GM12878 (cell line): ENCODE measurements at regions not wholly inside any gene's neighbourhood (a gene's known extent, or its start where the extent isn't known, plus 50 kb on each side); places are given as distances from the start of the nearest gene placed in this dataset.

Experiments
- ATAC-seq: fragments of 200-7000 bp; cut with Tn5 transposase; 3 replicates; pipeline ENCODE4 v1.9.1; 2020; ENCODE audit warnings: mild to moderate bottlenecking, moderate library complexity
- BruUV-seq: library from RNA; stranded (reverse); fragments of 400-500 nt; replicated peaks from 2 replicates; lab custom pipeline; 2021; lab: Mats Ljungman, UMichigan
- CTCF ChIA-PET: fragments of 300-600 bp; sonication (Branson Sonifier 250); formaldehyde crosslinking; extraction: SDS; loops from one replicate; lab custom pipeline; 2021; ENCODE audit warnings: inconsistent platforms; lab: Yijun Ruan, JAX
- POLR2A ChIA-PET: fragments of 350-600 bp; formaldehyde crosslinking; extraction: SDS; loops from one replicate; lab custom pipeline; 2021; ENCODE audit warnings: inconsistent platforms; lab: Charles Lee
- RAD21 ChIA-PET: fragments of 300-600 bp; sonication (Branson Sonifier 250); formaldehyde crosslinking; loops from one replicate; lab custom pipeline; 2023; ENCODE audit warnings: antibody characterized with exemption; ENCODE audit not compliant: unreplicated experiment; lab: Charles Lee
- SMC1A ChIA-PET: fragments of 300-600 bp; sonication (Branson Sonifier 250); formaldehyde crosslinking; loops from one replicate; lab custom pipeline; 2023; ENCODE audit not compliant: unreplicated experiment, uncharacterized antibody; lab: Charles Lee
- DNase-seq: peaks from one replicate; pipeline ENCODE4 v3.0.0-alpha.2; 2011; ENCODE audit warnings: low read depth, low spot score
- FAIRE-seq: peaks from 3 replicates; lab custom pipeline; 2011; peaks lifted over from hg19 to GRCh38; lab: Jason Lieb, UNC
- H2AFZ ChIP-seq: 2 replicates; pipeline ENCODE4 v1.6.0; 2011; ENCODE audit warnings: low read depth, low read length, control low read depth; ENCODE audit not compliant: control insufficient read depth
- H3K27ac ChIP-seq: 2 replicates; pipeline ENCODE4 v1.5.1; 2011; ENCODE audit warnings: control low read depth; ENCODE audit not compliant: control insufficient read depth, insufficient read depth
- H3K27me3 ChIP-seq, 2 experiments: replicated peaks in 1 of 2; 2 replicates each; pipeline versions ENCODE4 v1.6.0 to v1.6.1; 2011; ENCODE audit warnings: low read length in 1 of 2; ENCODE audit not compliant: control insufficient read depth in 2 of 2, insufficient read depth in 2 of 2
- H3K36me3 ChIP-seq, 2 experiments: 2 replicates each; pipeline ENCODE4 v1.5.1; 2011; ENCODE audit warnings: low read length in 1 of 2; ENCODE audit not compliant: control insufficient read depth in 2 of 2, insufficient read depth in 2 of 2
- H3K4me1 ChIP-seq: 2 replicates; pipeline ENCODE4 v1.6.1; 2011; ENCODE audit warnings: mild to moderate bottlenecking, low read length, moderate library complexity, mixed read lengths; ENCODE audit not compliant: control insufficient read depth, insufficient read depth
- H3K4me2 ChIP-seq: 2 replicates; pipeline ENCODE4 v1.6.0; 2011; ENCODE audit warnings: control low read depth; ENCODE audit not compliant: control insufficient read depth, insufficient read depth
- H3K4me3 ChIP-seq: fragments of 200-600 bp; sonication (generic); 2 replicates; pipeline ENCODE4 v1.5.1; 2016
- H3K79me2 ChIP-seq: 2 replicates; pipeline ENCODE4 v1.6.0; 2011; ENCODE audit warnings: low read length; ENCODE audit not compliant: control insufficient read depth, insufficient read depth
- H3K9ac ChIP-seq: 2 replicates; pipeline ENCODE4 v1.8.0; 2011; ENCODE audit warnings: low read length, control low read depth, mixed read lengths; ENCODE audit not compliant: control insufficient read depth, insufficient read depth
- H3K9me3 ChIP-seq: replicated peaks from 3 replicates; pipeline ENCODE4 v1.5.1; 2011; ENCODE audit warnings: mild to moderate bottlenecking, low read length; ENCODE audit not compliant: control insufficient read depth, insufficient read depth
- H4K20me1 ChIP-seq: 2 replicates; pipeline ENCODE4 v1.6.0; 2011; ENCODE audit not compliant: control insufficient read depth, insufficient read depth
- ATF7 ChIP-seq: fragments of 450-650 bp; IDR thresholded peaks from 2 replicates; pipeline ENCODE4 v1.6.1; 2016; ENCODE audit warnings: low read depth, mild to moderate bottlenecking
- BHLHE40 ChIP-seq, 2 experiments: fragments of 450-650 bp in 1 of 2; IDR thresholded peaks; 2 replicates each; pipeline ENCODE4 v1.6.1; 2011 to 2017; ENCODE audit warnings: low read depth in 2 of 2, borderline replicate concordance in 1 of 2, improper control_type of control experiment in 1 of 2, low read length in 1 of 2, mild to moderate bottlenecking in 1 of 2
- CEBPB ChIP-seq, 2 experiments: fragments of 150-350 bp in 1 of 2; IDR thresholded peaks; 2 replicates each; pipeline ENCODE4 v1.6.1; 2012 to 2014; ENCODE audit warnings: low read depth in 2 of 2, low read length in 2 of 2, borderline replicate concordance in 1 of 2, inconsistent platforms in 1 of 2
- EGR1 ChIP-seq, 2 experiments: IDR thresholded peaks; 1 replicate in 1 of 2; 2 replicates in 1 of 2; pipeline ENCODE4 v1.6.1; 2011 to 2012; ENCODE audit warnings: low read depth in 2 of 2, low read length in 2 of 2, borderline replicate concordance in 1 of 2, mild to moderate bottlenecking in 1 of 2, moderate library complexity in 1 of 2
- FOXM1 ChIP-seq: IDR thresholded peaks from 2 replicates; pipeline ENCODE4 v1.6.1; 2012; ENCODE audit warnings: low read depth, mild to moderate bottlenecking, inconsistent platforms, low read length, moderate library complexity
- KDM1A ChIP-seq: fragments of 200-600 bp; sonication (generic); IDR thresholded peaks from 2 replicates; pipeline ENCODE4 v1.6.1; 2016; ENCODE audit warnings: borderline replicate concordance
- NR2C1 ChIP-seq: fragments of 450-650 bp; IDR thresholded peaks from 2 replicates; pipeline ENCODE4 v1.6.1; 2017; ENCODE audit warnings: antibody characterized with exemption, mild to moderate bottlenecking, moderate library complexity
- PAX5 ChIP-seq: IDR thresholded peaks from 2 replicates; pipeline ENCODE4 v1.6.1; 2011; ENCODE audit warnings: low read depth, low read length, borderline replicate concordance
- PKNOX1 ChIP-seq: fragments of 450-650 bp; IDR thresholded peaks from 2 replicates; pipeline ENCODE4 v1.6.1; 2016; ENCODE audit warnings: mild to moderate bottlenecking
- STAT3 ChIP-seq: IDR thresholded peaks from 2 replicates; pipeline ENCODE4 v1.6.1; 2011; ENCODE audit warnings: low read depth, low read length, improper control_type of control experiment
- ZBTB40 ChIP-seq: fragments of 450-650 bp; IDR thresholded peaks from 2 replicates; pipeline ENCODE4 v1.6.1; 2016; ENCODE audit warnings: mild to moderate bottlenecking, moderate library complexity, borderline replicate concordance
- ZNF274 ChIP-seq: IDR thresholded peaks from one replicate; pipeline ENCODE4 v1.8.0; 2011; ENCODE audit not compliant: insufficient read length, insufficient read depth
- ZSCAN29 ChIP-seq: fragments of 450-650 bp; IDR thresholded peaks from 2 replicates; pipeline ENCODE4 v1.6.1; 2017; ENCODE audit warnings: mild to moderate bottlenecking, moderate library complexity
- WGBS: methylation state at CpG from one replicate; pipeline ENCODE4 v1.1.6; 2016; ENCODE audit warnings: low lambda C conversion rate; ENCODE audit not compliant: insufficient replicate concordance, insufficient coverage; ENCODE audit errors: missing lambda C conversion rate; 5-methylcytosine and 5-hydroxymethylcytosine counted together
- in situ Hi-C: fragments of 300-500 bp; cut with MboI; formaldehyde crosslinking; loops from 9 replicates; pipeline ENCODE4 v1.14.3; 2018; ENCODE audit warnings: mixed read lengths
- intact Hi-C: fragments of 100-400 bp; cut with micrococcal nuclease; formaldehyde crosslinking; loops from one replicate; pipeline ENCODE4 v1.14.2; 2022; ENCODE audit not compliant: unreplicated experiment
- TF ChIP-seq, protein P1 (sequence below): IDR thresholded peaks from 2 replicates; pipeline ENCODE4 v1.6.1; 2011; ENCODE audit warnings: borderline replicate concordance, low read depth, mild to moderate bottlenecking, moderate library complexity, low read length; ENCODE audit not compliant: insufficient read depth, poor library complexity, severe bottlenecking
- TF ChIP-seq, protein P2 (sequence below): IDR thresholded peaks from 2 replicates; pipeline ENCODE4 v1.6.1; 2011; ENCODE audit warnings: low read depth, low read length, improper control_type of control experiment, borderline replicate concordance

GRCh38 chr1:181906631-181907030 lies 154.9 kb downstream of the ZNF648 start (continued):
- no peak for TF ChIP-seq ZSCAN29
- no peak for TF ChIP-seq PAX5
- TF ChIP-seq ZBTB40, result no peak

- ATAC-seq, result no peak
- no TSS peak for BruUV-seq
- 38% methylated on average over 2 of the region's 2 CpGs for WGBS
- DNase-seq, result no peak
- in situ Hi-C loops, result no loop called here
- Histone ChIP-seq H3K27me3 (peaks cover 0 to 7% of the 10 kb centered on the region in 2 experiments; a peak in 1 of 4 replicates), H3K36me3 (no peaks in the 10 kb centered on the region), H3K4me3 (no peak overlapping the region), H3K9ac (no peak overlapping the region), H3K79me2 (no peaks in the 10 kb centered on the region), H3K9me3 (no peaks in the 10 kb centered on the region; the same call in 2 of the 3 replicates), H4K20me1 (no peaks in the 10 kb centered on the region), H2AFZ (no peak overlapping the region), H3K27ac (no peak overlapping the region), H3K4me1 (no peaks in the 10 kb centered on the region), H3K4me2 (no peak overlapping the region)
- ChIA-PET RAD21 (no interaction called here), SMC1A (no interaction called here), CTCF (no interaction called here), POLR2A (no interaction called here)
- no peak for FAIRE-seq
- intact Hi-C loops, result loop anchor here (10.0 kb wide), 1 partner anchor 69 kb away; no protein-coding TSS in a partner anchor
- TF ChIP-seq PKNOX1, result no peak
- no peak for TF ChIP-seq ZNF274
- no peak for TF ChIP-seq ATF7
- no peak for TF ChIP-seq STAT3
- no peak for TF ChIP-seq NR2C1
- TF ChIP-seq CEBPB (IDR thresholded peaks at IDR 0.05; ENCODE audit: borderline replicate concordance in 1 of 2, low read depth in 2 of 2, low read length in 2 of 2), result no peak
- TF ChIP-seq FOXM1, result no peak
- TF ChIP-seq, protein P1, sequence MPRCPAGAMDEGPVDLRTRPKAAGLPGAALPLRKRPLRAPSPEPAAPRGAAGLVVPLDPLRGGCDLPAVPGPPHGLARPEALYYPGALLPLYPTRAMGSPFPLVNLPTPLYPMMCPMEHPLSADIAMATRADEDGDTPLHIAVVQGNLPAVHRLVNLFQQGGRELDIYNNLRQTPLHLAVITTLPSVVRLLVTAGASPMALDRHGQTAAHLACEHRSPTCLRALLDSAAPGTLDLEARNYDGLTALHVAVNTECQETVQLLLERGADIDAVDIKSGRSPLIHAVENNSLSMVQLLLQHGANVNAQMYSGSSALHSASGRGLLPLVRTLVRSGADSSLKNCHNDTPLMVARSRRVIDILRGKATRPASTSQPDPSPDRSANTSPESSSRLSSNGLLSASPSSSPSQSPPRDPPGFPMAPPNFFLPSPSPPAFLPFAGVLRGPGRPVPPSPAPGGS, result no peak
- TF ChIP-seq, protein P2, sequence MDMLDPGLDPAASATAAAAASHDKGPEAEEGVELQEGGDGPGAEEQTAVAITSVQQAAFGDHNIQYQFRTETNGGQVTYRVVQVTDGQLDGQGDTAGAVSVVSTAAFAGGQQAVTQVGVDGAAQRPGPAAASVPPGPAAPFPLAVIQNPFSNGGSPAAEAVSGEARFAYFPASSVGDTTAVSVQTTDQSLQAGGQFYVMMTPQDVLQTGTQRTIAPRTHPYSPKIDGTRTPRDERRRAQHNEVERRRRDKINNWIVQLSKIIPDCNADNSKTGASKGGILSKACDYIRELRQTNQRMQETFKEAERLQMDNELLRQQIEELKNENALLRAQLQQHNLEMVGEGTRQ, result no peak
- TF ChIP-seq EGR1 (IDR thresholded peaks at IDR 0.05; ENCODE audit: borderline replicate concordance in 1 of 2, low read depth in 2 of 2, low read length in 2 of 2), result no peak
- TF ChIP-seq KDM1A, result no peak
- TF ChIP-seq BHLHE40 (IDR thresholded peaks at IDR 0.05; ENCODE audit: borderline replicate concordance in 1 of 2, low read depth in 2 of 2, low read length in 1 of 2), result no peak
Measured at GRCh38 chr1:181905944-181906597, 155.4 kb downstream of the ZNF648 start.
